ENCODE measurements at regions not wholly inside any gene's neighbourhood (a gene's known extent, or its start where the extent isn't known, plus 50 kb on each side); places are given as distances from the start of the nearest gene placed in this dataset.

DNA sequence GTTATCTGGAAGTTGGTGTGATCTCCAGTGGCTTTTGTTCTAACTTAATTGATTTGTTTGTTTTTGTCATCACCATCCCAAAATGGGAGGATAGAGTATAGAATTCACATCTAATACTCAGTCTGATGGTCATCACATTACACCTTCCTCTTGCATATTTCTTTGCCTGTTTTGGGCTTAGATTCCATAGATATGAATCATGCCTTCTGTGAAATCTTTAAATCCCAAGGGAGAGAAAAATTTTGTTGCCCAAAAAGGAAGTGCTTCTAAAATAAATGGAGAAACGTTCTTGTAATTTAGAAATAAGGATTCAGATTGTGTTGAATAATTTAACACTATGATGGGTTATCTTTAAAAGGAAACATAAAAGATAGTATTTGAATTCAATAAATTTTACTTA is 446.0 kb upstream of the LRRC7 start:
- no peaks in the 10 kb centered on the region for H3K4me1 ChIP-seq (ENCODE audit: insufficient read depth)
- no peaks in the 10 kb centered on the region for H3K9me3 ChIP-seq
- intact Hi-C loops (cut with DNase I), result no loop called here
- 18 to 33% (median 18%) methylated on average over 1 of the region's 1 CpG for WGBS, 3 donors
- no peaks in the 10 kb centered on the region for H3K36me3 ChIP-seq
- H3K4me3 ChIP-seq, result no peak overlapping the region
- DNase-seq, result no peak
- no peaks in the 10 kb centered on the region for H3K27me3 ChIP-seq
- H3K27ac ChIP-seq, result no peak overlapping the region
- TF ChIP-seq, protein P1, sequence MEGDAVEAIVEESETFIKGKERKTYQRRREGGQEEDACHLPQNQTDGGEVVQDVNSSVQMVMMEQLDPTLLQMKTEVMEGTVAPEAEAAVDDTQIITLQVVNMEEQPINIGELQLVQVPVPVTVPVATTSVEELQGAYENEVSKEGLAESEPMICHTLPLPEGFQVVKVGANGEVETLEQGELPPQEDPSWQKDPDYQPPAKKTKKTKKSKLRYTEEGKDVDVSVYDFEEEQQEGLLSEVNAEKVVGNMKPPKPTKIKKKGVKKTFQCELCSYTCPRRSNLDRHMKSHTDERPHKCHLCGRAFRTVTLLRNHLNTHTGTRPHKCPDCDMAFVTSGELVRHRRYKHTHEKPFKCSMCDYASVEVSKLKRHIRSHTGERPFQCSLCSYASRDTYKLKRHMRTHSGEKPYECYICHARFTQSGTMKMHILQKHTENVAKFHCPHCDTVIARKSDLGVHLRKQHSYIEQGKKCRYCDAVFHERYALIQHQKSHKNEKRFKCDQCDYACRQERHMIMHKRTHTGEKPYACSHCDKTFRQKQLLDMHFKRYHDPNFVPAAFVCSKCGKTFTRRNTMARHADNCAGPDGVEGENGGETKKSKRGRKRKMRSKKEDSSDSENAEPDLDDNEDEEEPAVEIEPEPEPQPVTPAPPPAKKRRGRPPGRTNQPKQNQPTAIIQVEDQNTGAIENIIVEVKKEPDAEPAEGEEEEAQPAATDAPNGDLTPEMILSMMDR (IDR thresholded peaks at IDR 0.05), result no peak
- TF ChIP-seq EP300 (IDR thresholded peaks at IDR 0.05) (no peak), POLR2A (IDR thresholded peaks at IDR 0.05) (no peak)

DNA sequence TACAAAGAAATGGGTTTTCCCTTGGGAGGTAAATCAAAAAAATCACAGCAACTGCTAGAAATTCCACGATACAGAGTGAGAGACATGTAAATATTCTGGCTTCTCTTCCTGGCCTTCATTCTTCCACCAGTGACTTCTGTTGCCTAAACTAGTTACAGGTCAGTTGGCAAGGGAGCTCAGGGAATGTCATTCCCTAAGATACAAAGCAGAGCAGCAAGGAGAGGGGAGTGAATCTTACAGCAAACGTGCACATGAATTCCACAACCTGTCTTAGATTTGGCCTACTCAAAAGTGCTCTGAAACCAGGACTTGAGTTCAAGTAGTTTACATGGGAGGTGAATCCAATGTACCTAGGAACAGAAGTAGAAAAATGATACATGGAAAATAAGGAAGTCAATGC is 445.3 kb upstream of the LRRC7 start:
- Histone ChIP-seq H3K9me3 (no peaks in the 10 kb centered on the region), H3K4me3 (no peak overlapping the region), H3K27ac (no peak overlapping the region), H3K4me1 (ENCODE audit: insufficient read depth) (no peaks in the 10 kb centered on the region), H3K36me3 (no peaks in the 10 kb centered on the region), H3K27me3 (no peaks in the 10 kb centered on the region)
- 38 to 45% (median 45%) methylated on average over 2 of the region's 2 CpGs for WGBS, 3 donors
- no peak for DNase-seq
- intact Hi-C loops (cut with DNase I), result no loop called here
- TF ChIP-seq, protein P1 (IDR thresholded peaks at IDR 0.05), result no peak
- no peak for TF ChIP-seq POLR2A (IDR thresholded peaks at IDR 0.05)
- no peak for TF ChIP-seq EP300 (IDR thresholded peaks at IDR 0.05)

DNA sequence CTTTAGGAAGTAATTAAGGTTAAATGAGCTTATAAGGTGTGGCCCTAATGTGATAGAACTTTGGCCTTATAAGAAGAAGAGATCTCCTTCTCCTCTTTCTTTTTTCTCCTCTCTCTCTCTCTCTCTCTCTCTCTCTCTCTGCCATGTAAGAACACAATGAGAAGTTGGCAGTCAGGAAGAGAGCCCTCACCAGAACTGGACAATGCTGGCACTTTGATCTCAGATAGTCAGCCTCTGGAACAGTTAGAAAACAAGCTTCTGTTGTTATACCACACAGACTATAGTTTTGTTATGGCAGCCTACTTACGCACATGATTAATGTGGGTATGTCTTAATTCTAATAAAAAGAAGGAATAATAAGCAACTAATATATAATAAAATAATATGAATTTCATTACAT is 444.2 kb upstream of the LRRC7 start:
- no peaks in the 10 kb centered on the region for H3K27me3 ChIP-seq
- no peaks in the 10 kb centered on the region for H3K9me3 ChIP-seq
- TF ChIP-seq EP300 (IDR thresholded peaks at IDR 0.05) (no peak), POLR2A (IDR thresholded peaks at IDR 0.05) (no peak)
- TF ChIP-seq, protein P1 (IDR thresholded peaks at IDR 0.05), result no peak
- no peak overlapping the region for H3K4me3 ChIP-seq
- H3K27ac ChIP-seq, result no peak overlapping the region
- DNase-seq, result no peak
- intact Hi-C loops (cut with DNase I), result no loop called here
- 94 to 98% (median 97%) methylated on average over 1 of the region's 1 CpG for WGBS, 3 donors
- no peaks in the 10 kb centered on the region for H3K4me1 ChIP-seq (ENCODE audit: insufficient read depth)
- no peaks in the 10 kb centered on the region for H3K36me3 ChIP-seq

DNA sequence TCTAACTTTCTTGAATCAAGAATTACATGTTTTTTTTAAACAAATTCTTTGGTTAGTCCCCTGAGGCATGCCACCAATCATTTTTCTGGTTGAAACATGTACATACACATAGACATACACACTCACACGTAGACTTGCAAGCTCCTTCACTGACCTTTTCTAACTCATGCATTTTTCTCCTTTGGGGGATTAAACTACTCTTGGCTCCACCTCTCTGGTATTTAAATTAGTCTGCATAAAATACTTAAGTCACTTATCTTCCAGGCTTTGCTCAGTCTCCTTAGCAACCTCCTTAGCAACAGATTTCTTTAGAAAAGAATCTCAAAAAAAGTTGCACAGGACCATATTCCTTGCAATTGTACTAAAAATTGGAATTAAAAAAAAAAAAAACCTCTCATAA is 440.9 kb upstream of the LRRC7 start:
- no peaks in the 10 kb centered on the region for H3K27me3 ChIP-seq
- intact Hi-C loops (cut with DNase I), result no loop called here
- 14 to 26% (median 18%) methylated on average over 1 of the region's 1 CpG for WGBS, 3 donors
- H3K4me1 ChIP-seq (ENCODE audit: insufficient read depth), result no peaks in the 10 kb centered on the region
- TF ChIP-seq EP300 (IDR thresholded peaks at IDR 0.05) (no peak), POLR2A (IDR thresholded peaks at IDR 0.05) (no peak)
- TF ChIP-seq, protein P1 (IDR thresholded peaks at IDR 0.05), result no peak
- no peak overlapping the region for H3K27ac ChIP-seq
- no peak overlapping the region for H3K4me3 ChIP-seq
- no peaks in the 10 kb centered on the region for H3K9me3 ChIP-seq
- DNase-seq, result no peak
- no peaks in the 10 kb centered on the region for H3K36me3 ChIP-seq

DNA sequence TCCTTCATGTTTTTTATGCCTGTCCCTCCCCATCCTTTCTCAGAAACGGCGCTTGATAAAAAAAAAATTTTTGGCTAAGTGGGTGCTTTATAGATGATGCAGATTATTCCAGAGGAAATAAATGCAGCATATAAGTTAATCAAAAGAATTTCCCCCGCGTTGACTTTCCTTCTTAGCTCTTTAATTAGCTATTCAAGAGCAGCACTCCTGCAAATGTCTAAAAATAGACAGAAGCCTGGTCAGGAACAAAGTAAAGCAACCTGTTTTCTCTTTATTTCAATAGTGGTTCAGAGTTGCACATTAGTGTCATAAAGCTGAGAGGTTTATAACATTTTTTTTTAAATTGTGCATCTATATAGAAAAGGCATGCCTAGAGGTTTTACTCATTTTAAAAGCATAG is 439.5 kb upstream of the LRRC7 start:
- intact Hi-C loops (cut with DNase I), result no loop called here
- Histone ChIP-seq H3K9me3 (no peaks in the 10 kb centered on the region), H3K36me3 (no peaks in the 10 kb centered on the region), H3K4me3 (no peak overlapping the region), H3K27ac (no peak overlapping the region), H3K27me3 (no peaks in the 10 kb centered on the region), H3K4me1 (ENCODE audit: insufficient read depth) (no peaks in the 10 kb centered on the region)
- TF ChIP-seq, protein P1 (IDR thresholded peaks at IDR 0.05), result no peak
- TF ChIP-seq POLR2A (IDR thresholded peaks at IDR 0.05) (no peak), EP300 (IDR thresholded peaks at IDR 0.05) (no peak)
- DNase-seq, result no peak
- WGBS, 3 donors, result 26 to 40% (median 29%) methylated on average over 4 of the region's 4 CpGs
